GM19025 (cell line): ENCODE measurements at regions not wholly inside any gene's neighbourhood (a gene's known extent, or its start where the extent isn't known, plus 50 kb on each side); places are given as distances from the start of the nearest gene placed in this dataset.

Source experiments
- ATAC-seq: cut with Tn5 transposase; IDR thresholded peaks from one replicate; pipeline ENCODE4 v1.9.1; 2021; ENCODE audit warnings: mild to moderate bottlenecking, low read depth, moderate library complexity; ENCODE audit not compliant: unreplicated experiment

DNA sequence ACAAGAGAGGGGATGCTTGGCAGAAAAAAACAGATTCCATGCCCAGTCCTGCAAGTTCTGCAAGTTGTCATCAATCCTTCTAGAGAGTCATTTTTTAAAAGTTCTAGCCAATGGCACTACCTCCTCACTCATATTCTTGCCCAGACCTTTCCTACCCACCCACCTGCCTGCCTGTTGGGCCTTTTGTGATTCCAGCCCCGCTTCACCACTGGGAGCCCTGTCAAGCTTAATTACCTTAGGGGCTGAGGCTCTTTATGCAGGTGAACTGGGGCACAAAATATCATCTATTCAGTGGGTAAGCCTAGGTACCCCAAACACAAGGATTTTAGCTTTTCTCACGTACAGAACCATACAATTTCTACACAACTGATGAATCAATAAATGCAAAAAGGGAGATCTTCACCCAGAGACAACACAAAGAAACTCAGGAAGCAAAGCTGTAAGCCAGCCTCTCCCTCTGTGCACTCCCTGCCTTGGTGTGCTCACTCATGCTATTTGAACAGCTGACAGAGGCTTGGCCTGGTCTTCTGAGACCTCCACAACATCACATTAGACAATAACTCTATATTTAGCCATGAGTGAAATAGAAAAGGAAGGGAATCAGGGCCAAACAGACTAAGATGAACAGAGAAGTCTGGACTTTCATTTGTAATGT, 222.6 kb downstream of the HTR7 start:
- ATAC-seq: no peak

DNA sequence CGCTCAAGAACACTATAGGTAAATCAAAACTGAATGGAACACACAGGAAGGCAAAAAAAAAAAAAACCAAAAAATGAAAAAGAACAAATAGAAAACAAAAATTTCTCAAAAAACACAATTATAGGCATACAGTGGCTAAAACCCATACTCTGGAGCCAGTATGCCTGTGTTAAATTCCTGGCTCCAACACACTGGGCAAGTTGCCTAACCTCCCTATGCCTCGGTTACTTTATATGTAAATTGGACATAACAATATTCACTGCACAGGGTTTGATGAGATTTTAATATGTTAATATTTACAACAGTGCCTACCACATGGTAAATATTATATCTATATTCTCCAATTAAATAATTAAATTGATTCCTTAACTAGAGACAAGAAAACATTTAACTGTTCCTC, 217.1 kb downstream of the HTR7 start:
- no peak for ATAC-seq

DNA sequence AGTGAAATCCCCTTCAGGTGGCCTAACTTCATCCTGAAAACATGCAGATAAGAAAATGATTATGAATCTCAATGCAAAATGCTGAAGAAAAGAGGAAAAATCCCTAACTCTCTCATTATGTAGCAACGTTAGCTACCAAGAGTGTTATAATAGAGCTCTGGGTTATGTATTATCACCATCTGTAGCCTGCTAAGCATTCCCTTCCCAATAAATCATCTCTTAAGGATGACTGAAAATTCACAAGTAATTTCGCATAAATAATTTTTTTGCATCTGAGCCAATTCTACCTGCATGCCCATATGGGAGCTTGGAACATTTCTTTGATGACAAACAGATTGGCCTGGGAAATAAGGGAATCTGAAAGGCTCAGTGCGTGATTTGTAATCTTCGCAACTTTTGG, 216.1 kb downstream of the HTR7 start:
- no peak for ATAC-seq

DNA sequence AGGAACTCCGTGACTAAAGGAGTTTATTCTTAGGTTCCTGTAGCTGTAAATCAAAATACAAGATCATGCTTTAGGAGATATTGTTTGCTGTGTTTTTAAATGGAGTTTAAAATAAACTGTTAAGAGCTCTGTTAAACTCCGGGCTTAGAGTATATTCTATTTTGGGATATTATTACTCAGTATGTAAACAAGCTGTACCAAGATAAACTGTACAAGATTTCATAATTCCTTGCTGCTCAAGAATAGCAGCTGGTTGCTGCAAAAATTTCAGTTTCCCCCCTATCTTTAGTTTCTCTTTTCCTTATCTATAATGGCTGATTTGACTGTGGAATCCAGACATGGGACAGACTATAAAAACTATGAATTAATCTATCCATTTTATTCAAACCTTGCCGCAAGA, 215.7 kb downstream of the HTR7 start:
- no peak for ATAC-seq

DNA sequence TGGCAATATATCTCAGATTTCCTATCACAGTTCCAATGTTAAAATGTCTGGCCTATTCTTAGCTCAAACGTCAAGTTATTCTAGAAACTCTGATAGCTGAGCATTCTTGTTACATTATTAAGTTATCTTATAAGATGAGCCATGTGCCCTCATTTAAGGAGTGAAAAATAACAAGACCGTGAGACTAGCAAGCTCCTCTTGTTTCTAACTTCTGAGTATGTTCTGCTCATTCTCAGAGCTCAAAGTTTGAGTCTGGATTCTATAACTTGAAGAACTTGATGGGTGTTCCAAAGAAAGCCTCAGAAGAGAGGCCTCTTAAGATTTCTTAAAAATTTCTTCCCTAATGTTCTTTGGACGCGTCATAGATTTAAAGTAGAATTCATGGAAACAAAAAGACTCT, 215.2 kb downstream of the HTR7 start:
- no peak for ATAC-seq

DNA sequence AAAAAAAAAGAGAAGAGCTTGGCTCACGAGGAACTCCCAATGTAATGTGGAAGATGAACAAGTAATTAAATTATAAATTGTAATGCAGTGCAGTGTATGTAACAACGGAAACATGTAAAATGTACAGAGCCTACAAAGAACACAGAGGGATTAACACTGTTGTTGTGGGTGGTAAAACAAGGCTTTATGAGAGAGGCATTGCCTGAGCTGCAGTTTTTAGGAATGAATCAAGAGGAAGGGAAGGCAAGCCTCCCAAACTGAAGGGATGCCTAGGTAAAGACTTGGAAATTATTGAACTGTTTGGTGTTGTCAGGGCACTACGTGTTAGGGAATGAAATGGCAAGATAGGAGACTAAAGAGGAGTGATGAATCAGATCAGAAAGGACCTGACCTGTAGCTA, 213.7 kb downstream of the HTR7 start:
- ATAC-seq: no peak

DNA sequence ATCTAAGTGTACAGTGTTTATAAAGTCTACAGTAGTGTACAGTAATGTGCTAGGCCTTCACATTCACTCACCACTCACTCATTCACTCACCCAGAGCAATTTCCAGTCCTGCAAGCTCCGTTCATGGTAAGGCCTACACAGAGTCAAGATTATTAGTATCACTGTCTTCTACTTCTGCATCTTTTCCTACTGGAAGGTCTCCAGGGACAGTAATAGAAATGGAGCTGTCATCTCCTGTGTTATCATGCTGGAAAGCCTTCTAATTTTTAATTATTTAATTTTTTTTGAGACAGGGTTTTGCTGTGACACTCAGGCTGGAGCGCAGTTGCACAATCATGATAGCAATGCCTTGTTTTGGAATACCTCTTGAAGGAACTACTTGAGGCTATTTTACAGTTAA, 207.0 kb downstream of the HTR7 start:
- ATAC-seq: no peak

DNA sequence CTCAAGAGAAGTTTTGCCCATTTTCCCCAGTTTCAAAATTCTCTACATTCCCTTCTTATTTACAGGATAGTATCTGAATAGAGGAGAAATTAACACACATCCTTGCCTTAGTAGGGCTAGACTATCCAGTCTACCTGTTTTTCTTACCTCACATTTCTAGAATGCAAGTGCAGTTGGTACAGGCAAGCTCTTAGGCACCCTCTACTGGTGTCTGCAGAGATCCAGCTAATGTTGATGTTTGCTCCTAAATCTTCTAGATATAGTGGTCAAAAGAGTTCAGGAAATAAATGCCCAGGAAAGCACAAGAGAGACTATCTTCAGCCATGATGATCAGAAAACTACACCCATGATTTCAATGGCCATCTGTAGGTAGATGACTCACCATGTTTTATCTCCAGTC, 205.3 kb downstream of the HTR7 start:
- no peak for ATAC-seq

DNA sequence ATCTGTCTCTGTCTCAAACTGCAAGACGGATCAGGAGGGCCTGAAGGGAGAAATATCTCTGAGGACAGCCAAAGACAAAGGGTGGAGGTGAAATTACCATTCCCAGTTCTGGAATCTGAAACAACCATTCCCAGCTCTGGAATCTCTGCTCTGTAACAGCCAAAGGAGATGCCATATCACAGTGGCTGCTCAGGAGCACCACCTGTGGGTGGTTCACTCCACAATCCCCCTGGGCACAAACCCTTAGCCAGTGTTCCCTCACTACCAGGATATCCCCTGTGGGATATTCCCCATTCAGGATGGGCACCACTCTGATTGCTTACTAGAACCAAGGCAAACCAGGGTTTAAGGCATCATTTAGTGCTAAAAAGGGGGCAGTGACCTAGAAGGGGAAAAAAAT, 199.0 kb downstream of the HTR7 start:
- ATAC-seq: no peak

DNA sequence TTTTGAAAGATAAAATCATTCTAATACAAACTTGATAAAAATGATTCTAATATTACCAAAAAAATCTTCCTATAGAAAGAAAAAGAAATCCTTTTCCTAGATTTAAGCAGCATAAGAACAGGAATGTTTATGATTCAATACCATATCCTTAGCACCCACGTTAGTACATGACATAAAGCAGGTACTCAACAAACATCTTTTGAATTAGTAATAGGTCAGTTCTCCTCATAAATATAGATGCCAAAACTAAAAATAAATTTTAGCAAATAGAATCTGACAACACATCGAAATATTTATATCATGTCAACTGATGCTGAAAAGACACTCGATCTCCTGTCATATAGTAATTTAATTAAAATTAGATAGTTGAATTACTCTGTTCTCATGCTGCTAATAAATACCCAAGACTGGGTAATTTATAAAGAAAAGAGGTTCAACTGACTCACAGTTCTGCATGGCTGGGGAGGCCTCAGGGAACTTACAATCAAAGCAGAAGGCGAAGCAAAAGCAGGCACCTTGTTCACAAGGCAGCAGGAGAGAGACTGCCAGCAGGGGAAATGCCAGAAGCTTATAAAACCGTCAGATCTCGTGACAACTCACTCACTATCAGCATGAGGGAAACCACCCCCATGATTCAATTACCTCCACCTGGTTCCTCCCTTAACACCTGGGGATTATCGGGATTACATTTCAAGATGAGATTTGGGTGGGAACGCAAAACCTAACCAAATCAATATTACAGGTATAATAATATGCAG, 191.8 kb downstream of the HTR7 start:
- no peak for ATAC-seq

DNA sequence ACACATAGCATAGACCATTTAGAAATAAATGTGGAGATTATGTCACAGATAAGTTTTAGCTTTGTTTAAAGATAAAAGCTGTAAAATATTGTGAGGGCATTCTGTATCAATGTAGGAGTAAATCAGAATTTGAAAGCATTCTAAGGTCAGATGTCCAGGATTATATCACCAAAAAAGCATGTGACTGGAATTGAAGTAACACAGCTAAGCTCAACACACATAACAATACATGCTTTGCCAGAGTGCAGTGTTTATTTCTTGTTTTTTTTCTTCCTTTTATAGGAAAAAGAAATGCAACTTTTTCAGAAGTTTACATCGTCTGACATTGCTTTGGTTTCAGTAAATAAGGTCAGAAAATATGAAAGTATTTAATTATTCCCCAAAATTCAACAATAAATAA, 183.4 kb downstream of the HTR7 start:
- no peak for ATAC-seq

DNA sequence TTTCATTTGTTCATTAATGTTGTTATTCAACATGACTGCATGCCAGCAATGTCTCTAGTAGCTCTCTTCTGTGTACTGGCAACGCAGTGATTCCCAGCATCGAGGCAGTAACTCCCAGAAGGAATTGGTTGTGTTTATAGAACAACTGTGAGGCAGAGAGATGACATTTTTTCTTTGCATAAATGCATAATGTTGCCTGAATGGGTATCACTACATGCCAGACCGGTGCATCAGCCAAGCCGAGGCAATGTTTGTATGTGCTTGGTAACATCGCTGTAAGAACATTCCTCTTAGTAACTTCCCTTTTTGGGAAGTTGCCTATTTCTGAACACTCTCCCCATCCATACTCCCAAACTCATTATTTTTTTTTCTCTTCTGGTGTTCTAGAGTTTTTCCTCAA, 182.9 kb downstream of the HTR7 start:
- no peak for ATAC-seq

DNA sequence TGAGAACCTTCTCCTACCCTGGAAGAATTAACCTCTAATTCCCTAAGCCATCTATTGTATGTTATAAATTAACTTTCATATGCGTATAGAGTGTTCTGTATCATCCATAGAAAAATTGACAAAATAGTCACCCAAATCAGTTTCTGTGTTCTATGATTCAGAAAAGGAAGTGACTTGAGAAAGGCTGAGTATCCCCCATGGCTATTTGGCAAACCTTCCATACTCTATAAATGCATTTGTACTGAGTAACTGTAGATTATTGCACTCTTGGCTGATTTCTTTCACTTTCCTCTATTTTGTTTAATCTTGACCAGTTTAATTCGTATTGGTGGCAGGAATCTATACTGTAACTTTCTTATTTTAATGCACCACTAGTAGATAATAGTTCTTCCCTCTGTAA, 182.2 kb downstream of the HTR7 start:
- ATAC-seq: no peak
